Fibroblast of villous mesenchyme (primary cell): ENCODE measurements at regions not wholly inside any gene's neighbourhood (a gene's known extent, or its start where the extent isn't known, plus 50 kb on each side); places are given as distances from the start of the nearest gene placed in this dataset.

Source experiments
- DNase-seq: peaks from one replicate; pipeline ENCODE4 v3.0.0-alpha.2; 2010; ENCODE audit warnings: low read depth
- H3K4me3 ChIP-seq: 2 replicates; pipeline ENCODE4 v1.5.1; 2011; ENCODE audit warnings: low read depth, mild to moderate bottlenecking, low read length
- TF ChIP-seq, protein P1 (sequence below): IDR thresholded peaks from 2 replicates; pipeline ENCODE4 v1.5.1; 2012; ENCODE audit warnings: low read depth, mild to moderate bottlenecking, low read length; ENCODE audit not compliant: insufficient read depth

DNA sequence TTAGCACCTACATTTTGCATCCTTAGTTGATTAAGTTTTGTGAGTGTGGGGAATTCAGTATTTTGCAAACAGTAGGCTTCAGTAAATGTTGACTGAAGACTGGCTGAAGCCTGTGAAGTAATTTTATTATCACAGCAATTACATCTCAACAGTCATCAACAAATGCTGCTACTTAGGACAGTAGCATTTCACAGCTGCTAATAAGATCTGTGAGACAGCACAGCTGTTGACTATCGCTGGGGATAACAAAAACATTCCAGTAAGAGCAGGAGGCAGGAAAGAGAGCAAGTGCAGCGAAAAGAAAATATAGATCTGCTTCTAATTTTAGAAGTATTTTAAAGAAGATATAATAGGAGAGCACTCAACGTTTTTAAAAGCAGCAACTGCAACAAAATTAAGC, 117.3 kb upstream of the FGF10 start:
- no peak for DNase-seq
- H3K4me3 ChIP-seq, result no peak overlapping the region
- TF ChIP-seq, protein P1, sequence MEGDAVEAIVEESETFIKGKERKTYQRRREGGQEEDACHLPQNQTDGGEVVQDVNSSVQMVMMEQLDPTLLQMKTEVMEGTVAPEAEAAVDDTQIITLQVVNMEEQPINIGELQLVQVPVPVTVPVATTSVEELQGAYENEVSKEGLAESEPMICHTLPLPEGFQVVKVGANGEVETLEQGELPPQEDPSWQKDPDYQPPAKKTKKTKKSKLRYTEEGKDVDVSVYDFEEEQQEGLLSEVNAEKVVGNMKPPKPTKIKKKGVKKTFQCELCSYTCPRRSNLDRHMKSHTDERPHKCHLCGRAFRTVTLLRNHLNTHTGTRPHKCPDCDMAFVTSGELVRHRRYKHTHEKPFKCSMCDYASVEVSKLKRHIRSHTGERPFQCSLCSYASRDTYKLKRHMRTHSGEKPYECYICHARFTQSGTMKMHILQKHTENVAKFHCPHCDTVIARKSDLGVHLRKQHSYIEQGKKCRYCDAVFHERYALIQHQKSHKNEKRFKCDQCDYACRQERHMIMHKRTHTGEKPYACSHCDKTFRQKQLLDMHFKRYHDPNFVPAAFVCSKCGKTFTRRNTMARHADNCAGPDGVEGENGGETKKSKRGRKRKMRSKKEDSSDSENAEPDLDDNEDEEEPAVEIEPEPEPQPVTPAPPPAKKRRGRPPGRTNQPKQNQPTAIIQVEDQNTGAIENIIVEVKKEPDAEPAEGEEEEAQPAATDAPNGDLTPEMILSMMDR, result no peak

DNA sequence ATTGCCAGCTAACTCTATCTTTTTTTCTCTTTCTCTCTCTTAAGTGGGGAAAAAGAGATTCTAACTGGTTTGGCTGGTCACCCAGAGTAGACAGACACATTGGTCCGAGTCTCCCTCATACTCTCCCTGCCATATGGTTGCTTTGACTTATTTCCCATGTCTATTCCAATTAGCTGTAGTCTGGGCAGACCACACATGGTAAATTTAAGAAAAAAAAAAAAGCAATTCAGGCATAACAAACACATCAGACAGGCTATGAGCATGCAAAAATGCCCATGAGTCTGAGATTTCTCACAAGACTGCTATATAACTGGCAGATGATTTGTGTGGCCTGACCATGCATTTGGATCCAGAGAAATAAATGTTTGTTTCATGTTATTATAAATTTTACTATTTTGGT, 110.2 kb upstream of the FGF10 start:
- TF ChIP-seq, protein P1, result no peak
- no peak for DNase-seq
- no peak overlapping the region for H3K4me3 ChIP-seq

DNA sequence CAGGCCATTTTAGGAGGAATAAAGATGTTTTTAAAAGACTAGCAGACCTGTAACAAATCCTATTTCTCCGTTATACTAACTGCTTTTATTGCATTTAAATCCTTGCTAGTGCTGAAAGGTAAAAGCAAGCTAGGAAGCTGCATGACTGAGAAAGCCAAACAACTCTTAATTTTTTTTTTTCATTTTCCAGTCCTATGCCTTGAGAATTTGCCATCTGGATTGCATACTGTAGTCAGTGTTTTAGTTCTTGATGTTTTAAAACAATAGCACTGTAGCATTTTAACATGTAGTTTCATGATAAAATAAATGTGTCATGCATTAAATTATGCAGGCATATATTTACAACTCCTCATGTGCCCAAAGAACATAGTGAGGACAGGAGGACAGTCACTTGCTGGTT, 108.4 kb upstream of the FGF10 start:
- TF ChIP-seq, protein P1, result no peak
- DNase-seq, result no peak
- H3K4me3 ChIP-seq, result no peak overlapping the region

DNA sequence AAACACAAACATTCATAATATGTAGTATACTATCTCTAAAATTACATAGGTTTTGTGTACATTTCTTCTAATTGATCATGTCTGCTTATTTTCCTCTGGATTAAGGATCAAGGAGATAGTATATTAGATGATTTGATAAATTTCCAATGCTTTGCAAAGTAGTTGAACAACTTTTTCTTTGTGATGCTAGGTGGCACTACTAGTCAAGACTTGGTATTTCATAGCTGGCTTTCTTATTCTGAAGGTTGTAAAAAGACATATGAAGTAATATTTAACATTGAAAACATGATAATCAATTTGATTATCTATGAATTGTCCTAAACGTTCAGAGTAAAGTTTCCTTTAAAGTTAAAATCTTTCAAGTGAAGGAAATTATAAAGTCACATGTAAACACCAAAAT, 106.1 kb upstream of the FGF10 start:
- no peak for DNase-seq
- no peak overlapping the region for H3K4me3 ChIP-seq
- TF ChIP-seq, protein P1, result no peak

DNA sequence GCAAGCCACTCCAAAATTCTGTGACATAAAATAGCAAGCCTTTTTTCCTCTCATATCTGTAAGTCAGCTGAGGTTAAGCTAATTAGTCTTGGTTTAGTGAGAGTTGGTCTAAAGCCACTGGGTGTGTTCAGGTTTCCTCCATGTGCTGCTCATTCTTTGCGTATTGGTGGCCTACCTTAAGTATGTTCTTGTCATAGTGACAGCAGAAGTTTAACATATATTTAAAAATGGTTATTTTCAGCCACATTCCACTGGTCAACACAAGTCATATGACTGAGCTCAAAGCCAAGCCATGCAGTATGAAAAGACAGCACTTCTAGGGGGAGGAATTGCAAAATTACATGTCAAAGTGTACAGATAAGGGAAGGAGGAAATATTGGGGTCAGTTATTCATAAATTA, 100.5 kb upstream of the FGF10 start:
- no peak for DNase-seq
- TF ChIP-seq, protein P1, result no peak
- no peak overlapping the region for H3K4me3 ChIP-seq

DNA sequence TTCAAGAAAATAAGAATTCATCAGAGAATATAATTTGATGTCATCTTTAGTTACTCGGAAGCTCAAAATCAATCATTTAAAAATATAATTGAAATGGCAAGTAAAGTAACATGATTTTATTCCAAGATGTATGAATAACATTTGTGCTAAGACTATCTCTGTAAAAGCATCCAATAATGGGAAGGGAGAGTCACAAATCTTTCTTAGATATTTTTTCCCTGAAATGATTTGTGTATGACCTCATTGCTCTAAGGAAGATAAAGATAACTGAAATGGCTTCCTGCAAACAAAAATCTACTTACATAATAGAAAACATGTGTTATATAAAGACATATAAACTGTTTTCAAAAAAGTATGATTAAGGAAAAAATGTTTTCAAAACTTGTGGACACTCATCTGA, 97.4 kb upstream of the FGF10 start:
- no peak for DNase-seq
- TF ChIP-seq, protein P1, result no peak
- H3K4me3 ChIP-seq, result no peak overlapping the region

DNA sequence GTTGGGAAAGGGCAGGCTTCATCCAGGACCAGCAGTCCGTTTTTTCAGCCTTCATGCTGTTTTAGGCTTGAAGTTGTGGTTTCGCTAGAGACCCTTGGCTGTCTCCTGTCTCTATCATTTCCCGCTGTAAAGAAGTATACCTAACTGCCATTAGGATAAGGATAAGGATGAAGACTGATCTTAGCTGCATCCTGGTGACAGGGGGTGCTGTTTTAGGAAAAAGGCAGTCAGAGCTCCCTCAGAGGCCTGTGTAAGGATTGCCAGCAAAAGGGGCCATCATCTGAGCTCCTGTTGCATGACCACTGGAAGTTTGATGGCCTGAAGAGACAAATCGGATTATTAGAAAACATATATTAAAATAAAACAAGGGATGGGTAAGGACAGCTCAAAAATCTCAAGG, 64.8 kb upstream of the FGF10 start:
- TF ChIP-seq, protein P1, result no peak
- H3K4me3 ChIP-seq, result no peak overlapping the region
- DNase-seq, result no peak
